ENCODE measurements at regions not wholly inside any gene's neighbourhood (a gene's known extent, or its start where the extent isn't known, plus 50 kb on each side); places are given as distances from the start of the nearest gene placed in this dataset.

- no peak for DNase-seq (ENCODE audit: extremely low read depth, low read depth)
- TF ChIP-seq CTCF (IDR thresholded peaks at IDR 0.05; ENCODE audit: low read depth, low read length): no peak
These were observed 124.8 kb upstream of the CNTN5 start for GRCh38 chr11:98895936-98896335.

GRCh38 chr11:98940913-98941312 is 79.8 kb upstream of the CNTN5 start:
- no peak for DNase-seq (ENCODE audit: extremely low read depth, low read depth)
- no peak for TF ChIP-seq CTCF (IDR thresholded peaks at IDR 0.05; ENCODE audit: low read depth, low read length)

GRCh38 chr11:98944461-98944860 is 76.3 kb upstream of the CNTN5 start:
- DNase-seq (ENCODE audit: extremely low read depth, low read depth): no peak

GRCh38 chr11:98952107-98952506 is 68.6 kb upstream of the CNTN5 start:
- DNase-seq (ENCODE audit: extremely low read depth, low read depth): no peak
- no peak for TF ChIP-seq CTCF (IDR thresholded peaks at IDR 0.05; ENCODE audit: low read depth, low read length)

More at GRCh38 chr11:98944461-98944860, 76.3 kb upstream of the CNTN5 start:
- TF ChIP-seq CTCF (IDR thresholded peaks at IDR 0.05; ENCODE audit: low read depth, low read length): no peak

GRCh38 chr11:98955551-98955950 is 65.2 kb upstream of the CNTN5 start:
- no peak for TF ChIP-seq CTCF (IDR thresholded peaks at IDR 0.05; ENCODE audit: low read depth, low read length)
- DNase-seq (ENCODE audit: extremely low read depth, low read depth): no peak

GRCh38 chr11:98964146-98964545 is 56.6 kb upstream of the CNTN5 start:
- DNase-seq (ENCODE audit: extremely low read depth, low read depth): no peak

GRCh38 chr11:98965358-98965757 is 55.4 kb upstream of the CNTN5 start:
- no peak for DNase-seq (ENCODE audit: extremely low read depth, low read depth)
- no peak for TF ChIP-seq CTCF (IDR thresholded peaks at IDR 0.05; ENCODE audit: low read depth, low read length)

More at GRCh38 chr11:98964146-98964545, 56.6 kb upstream of the CNTN5 start:
- TF ChIP-seq CTCF (IDR thresholded peaks at IDR 0.05; ENCODE audit: low read depth, low read length): no peak

All from AG09319 (cell line).